HG03135 (cell line): ENCODE measurements at regions not wholly inside any gene's neighbourhood (a gene's known extent, or its start where the extent isn't known, plus 50 kb on each side); places are given as distances from the start of the nearest gene placed in this dataset.
A peak's percentile ranks its signal among the peaks of the same experiment; 100 is the strongest.

Experiments used
- ATAC-seq: cut with Tn5 transposase; IDR thresholded peaks from one replicate; pipeline ENCODE4 v1.9.1; 2021; ENCODE audit warnings: mild to moderate bottlenecking, moderate library complexity; ENCODE audit not compliant: unreplicated experiment

DNA sequence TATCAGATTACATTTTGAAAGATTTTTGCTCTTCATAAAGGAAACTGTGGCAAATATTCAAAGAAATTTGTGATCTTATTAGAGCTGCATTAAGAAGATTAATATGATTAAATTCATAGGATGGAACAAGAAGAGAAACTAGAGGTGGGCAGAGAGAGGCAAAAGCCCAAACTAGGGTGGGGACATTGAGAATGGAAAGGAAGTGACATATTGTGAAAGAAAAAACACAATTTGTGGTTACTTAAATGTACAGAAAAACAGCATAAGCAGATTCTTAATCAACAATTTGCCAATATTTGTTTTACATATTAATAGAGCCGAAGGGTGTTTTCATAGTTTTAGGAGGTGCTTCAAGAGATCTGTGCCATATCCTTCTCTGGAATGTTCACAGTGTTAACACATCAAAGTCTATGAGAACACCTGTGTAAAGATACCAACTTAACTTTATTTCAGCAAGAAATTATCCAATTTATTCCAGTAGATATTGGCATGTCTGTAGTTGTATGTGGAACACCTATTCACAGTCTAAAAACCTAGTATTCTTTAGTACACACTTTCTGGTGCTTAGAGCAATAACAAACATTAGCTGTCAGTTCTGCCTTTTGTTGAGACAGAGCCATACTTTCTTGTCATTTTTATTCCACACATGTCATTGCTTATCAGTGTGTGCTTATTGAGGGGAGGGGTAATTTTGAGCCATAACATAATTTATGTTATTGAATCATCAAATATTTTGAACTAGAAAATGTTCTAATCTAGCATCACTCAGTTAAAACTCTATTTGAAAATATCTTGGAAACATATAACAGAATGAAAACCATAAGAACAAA lies 401.5 kb downstream of the PTPRC start:
- ATAC-seq, result no peak

DNA sequence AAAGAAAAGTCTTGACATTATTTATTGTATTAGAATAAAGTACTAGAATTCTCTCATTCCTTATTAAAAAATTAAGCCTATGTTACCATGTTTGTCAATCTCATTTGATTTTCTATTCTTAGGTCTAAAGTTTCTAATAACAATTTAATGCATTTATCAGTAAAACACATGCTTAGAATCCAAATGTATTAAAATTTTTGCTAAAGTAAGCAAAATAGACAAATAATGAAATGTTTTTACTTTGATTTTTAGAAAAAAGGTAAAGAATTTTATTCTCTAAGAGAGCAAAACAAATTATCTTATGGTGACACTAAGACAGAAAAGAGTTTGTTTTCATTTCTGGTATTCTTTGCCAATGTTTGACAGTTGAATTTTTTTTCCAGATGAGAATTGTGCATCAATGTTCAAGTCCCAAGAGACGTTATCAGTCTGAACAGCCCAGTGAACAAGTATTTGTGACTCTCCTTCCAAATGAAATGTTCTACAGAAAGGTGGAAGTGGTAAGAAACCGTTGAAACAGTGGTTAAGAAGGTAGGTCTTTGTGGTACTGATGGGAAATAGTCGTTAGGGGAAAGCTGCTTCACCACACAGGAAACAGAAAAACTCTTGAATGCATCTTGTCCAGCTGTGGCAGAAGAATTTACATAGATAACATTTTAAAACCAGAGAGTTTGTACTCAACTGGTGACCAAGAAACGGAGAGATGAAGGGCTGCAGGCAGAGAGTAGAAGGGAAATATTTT lies 402.5 kb downstream of the PTPRC start:
- ATAC-seq, result peak; percentile 99

DNA sequence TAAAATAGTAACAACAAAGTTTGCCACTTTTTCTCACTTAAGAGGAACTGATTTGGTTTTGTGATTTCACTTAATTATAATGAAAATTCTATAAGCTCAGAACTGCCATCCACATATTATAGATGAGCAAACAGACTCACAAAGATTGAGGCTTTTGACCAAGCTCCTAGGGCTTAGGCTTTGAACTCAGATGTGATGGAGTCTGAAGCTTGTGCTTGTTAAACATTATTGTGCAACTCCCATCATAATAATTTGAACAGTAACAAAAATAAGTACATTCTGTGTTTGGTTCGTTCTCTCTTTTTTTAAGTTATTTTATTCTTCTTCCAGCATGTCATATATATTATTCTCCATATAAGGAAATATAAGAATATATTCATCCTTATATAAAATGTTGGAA lies 403.4 kb downstream of the PTPRC start:
- ATAC-seq, result no peak

DNA sequence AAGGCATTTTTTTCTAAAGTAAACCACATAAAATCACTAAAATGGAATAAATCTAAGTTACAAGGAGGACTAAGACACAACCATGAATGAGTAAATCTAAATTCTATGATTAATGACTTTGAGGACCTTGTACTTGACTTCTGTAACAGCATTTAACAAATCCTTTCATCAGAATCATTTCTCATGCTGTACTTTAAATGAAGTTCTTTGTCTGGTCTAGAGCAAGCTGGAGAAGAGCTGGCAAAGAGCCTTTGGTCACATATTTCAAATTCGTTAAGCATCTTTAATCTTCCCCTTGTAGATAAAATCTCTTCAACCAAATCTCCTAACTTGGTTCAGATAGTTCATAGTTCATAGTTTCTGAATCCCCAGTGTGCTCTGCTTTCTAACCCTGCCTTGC lies 405.4 kb downstream of the PTPRC start:
- no peak for ATAC-seq

DNA sequence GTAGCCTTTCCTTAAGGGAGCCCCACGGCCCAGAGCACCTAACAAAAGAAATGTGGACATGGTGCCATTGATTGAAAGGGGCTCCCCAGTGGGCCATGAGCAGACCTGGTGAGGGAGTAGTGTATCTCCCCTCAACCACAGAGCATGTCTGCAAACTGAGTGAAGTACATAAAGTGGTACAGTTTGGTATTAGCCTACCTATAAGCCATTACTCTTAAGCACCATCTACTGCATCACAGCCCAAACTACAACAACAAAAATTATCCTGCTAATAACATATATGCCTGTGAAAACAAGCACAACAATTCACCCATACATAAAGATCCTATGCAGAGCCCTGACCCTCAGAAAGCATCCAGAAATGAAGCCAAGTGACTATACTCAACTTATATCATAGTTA lies 407.8 kb downstream of the PTPRC start:
- ATAC-seq, result no peak

DNA sequence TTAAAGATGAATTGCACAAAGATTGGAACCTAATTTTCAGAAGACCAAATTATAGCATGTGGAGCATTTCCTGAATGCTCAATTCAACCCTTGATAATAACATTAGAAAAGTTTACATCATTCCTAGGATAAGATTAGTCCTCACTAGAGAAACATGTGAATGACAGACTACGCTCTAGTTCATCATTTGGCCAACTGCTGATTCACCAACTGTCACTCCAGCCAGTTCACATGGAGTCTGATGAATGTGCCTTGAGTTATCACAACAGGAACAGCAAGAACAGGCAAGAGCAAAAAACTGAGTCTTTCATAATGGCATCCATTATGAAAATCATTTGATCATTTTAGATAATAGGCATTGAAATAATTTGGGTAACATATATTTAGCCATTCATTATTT lies 415.9 kb downstream of the PTPRC start:
- ATAC-seq, result no peak

DNA sequence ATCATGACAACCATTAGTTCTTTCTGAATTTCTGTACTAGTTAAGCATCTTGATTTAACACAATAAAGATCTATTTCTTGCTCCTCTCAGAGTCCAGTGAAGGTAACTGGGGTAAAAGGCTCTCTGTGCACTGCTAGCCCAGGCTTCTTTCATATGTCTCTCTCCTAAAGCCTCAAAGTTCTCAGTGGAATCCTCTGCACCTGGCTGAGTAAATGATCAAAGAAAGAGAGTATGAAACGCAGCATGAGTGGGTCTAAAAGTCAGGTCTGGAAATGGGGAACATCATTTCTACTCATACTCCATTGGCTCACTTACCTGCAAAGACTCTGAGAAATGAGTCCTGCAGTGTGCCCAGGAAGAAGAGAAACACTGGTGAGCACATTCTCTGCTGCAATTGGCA lies 418.5 kb downstream of the PTPRC start:
- no peak for ATAC-seq

DNA sequence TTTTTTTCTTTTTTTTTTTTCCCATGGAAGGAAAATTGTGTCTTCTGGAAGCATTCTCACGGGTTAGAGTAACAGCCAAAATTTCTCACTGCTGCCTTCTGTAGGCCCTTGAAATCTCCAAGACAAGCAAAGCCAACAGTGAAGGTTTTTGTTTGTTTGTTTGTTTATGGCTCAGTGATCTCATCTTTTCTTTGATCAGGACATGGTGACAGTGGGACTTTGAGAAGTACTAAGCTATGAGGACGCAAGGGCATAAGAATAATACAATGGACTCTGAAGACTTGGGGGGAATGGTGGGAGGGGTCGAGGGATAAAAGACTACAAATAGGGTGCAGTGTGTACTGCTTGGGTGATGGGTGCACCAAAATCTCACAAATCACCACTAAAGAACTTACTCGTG lies 419.4 kb downstream of the PTPRC start:
- ATAC-seq, result no peak

DNA sequence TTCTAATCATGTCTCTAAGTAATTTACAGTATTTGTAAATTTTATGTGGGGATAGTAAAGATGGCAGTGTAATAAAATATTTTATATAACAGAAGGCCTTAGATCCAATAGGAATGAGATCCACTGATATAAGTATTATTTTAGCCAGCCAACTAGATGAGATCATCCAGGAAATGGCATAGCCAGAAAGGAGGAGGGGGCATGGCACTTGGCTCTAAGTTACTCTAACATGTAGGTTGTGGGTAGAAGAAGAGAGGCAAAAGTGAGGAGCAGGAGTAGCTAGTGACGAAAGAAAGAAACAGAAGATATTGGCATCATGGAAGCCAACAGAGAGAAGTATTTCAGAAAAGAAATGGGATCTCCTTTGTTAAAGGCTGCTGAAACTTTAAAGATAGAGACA lies 426.1 kb downstream of the PTPRC start:
- no peak for ATAC-seq

DNA sequence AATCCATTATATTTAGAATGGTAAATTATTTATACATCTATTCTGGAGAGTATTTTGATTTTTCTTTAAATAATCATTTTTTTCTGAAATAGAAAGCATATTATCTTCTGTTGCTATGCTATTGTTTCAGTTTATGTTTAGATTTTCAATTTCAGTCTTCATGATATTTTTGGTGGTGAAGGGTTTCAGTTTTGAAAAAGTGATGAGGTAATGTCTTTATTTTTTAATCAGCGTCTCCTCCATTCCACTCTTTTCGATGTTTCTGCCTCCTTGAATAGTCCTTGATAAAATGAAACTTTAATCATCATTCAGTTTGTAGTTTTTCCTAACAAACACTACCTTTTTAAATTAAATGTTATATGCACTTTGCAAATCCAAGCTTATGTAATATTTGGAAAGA lies 428.6 kb downstream of the PTPRC start:
- peak; percentile 74 for ATAC-seq

DNA sequence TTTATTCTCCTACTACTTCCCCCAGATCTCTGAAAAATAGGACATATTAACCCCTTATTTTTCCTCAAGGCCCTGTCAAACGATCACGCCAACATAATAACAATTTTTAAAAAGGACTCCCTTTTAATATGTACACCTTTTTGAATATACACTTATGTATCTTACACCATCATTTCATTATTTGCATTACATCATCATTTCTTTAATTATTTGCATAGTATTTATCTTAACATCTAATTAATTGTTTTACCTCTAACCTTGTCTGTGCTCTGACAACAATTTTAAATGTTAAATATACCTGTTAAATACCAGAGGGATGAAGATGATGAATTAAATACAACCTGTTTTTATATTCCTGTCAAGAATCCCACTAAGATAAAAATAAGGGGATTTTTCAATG lies 432.2 kb downstream of the PTPRC start:
- ATAC-seq, result no peak

DNA sequence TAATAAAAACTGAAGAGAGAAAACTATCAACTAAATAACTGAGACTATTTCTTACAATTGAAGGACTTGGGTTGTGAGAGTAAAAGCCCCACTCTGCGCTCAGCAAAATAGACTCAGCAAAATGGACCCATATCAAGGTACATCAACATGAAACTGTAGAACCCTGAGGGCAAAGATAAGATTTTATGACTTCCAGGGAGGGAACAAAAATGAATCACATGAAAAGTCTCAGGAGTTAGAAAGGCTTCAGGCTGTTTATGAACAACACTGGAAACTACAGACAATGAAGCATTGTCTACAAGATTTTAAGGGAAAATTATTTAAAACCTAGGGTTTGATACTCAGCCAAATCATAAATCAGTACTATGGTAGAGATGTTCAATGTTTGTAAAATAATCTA lies 434.3 kb downstream of the PTPRC start:
- ATAC-seq, result no peak

DNA sequence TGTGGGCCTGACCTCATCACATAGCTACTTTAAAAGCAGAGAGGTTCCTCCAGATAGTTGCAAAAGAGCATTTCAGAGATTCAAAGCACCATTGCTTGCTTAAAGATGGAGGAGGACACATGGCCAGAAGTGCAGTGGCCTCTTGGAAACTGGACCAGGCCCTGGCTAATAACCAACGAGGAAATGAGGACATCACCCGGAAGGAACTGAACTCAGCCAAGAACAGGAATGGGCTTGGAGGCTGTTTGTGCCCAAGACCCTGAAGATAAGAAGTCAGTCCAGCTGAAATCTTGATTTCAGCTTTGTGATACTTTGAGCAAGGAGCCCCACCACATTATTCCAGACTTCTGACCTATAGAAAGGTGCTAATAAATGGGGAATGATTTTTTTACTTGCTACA lies 437.0 kb downstream of the PTPRC start:
- no peak for ATAC-seq

DNA sequence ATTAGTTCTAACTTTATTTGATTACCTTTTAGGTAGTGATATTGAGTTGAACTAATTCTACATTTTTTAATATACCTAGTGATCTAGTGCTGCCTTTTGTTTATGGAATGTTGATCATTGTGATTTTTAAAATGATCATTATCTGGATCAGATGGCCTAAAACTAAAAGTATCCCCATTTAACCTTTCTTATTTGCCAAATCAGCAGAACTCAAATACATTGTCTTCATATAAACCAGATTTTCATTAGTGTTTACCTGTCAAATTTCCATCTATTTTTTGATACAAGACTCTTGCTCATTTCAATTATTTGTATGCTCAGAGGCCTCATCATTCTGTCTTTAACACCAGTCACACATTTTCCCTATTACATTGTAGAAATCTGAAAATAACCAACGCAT lies 441.2 kb downstream of the PTPRC start:
- ATAC-seq, result no peak

DNA sequence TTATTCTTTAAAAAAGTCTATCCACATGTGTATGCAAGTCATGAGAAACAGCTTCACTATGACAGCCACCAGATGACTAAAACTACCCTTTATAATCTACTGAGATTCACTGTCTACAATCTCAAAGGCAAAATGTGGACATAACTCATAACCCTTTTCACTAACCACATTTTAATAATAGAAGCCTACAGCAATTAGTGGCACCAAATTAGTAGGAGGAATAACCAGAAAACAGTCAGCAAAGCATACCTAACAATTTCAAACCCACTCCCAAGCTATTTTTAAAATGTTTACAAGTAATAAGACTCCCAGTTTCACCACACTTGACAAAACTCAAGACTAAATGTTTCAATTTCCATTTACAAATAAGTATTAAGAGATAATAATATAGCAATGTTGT lies 442.9 kb downstream of the PTPRC start:
- ATAC-seq, result no peak

DNA sequence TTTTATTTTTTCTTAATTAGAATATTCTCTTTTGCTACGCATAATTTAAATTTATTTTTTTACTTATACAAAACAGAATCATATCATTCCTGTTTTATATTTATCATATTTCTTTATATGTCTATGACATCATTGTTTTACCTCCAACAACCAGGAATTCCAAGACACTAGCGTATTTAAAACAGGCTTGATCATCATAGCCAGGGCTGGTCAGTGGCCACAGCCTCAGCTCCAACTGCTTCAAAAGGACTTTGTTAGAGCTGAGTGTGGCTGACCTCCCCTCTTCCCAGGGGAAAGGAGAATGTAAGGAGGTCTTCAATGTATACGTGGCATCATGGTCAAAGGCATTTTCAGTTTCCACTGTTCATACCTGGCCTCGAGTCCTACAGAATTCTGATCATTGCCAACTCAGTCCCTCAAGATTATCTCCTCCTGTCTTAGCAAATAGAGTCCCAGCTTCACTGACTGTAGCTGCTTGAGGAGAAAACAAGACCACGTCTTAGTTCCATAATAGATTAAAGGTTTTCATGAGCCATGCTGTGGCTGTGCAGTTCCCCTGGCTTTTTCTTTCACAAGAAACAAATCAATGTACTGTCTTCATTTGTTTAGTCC lies 444.0 kb downstream of the PTPRC start:
- ATAC-seq, result no peak

DNA sequence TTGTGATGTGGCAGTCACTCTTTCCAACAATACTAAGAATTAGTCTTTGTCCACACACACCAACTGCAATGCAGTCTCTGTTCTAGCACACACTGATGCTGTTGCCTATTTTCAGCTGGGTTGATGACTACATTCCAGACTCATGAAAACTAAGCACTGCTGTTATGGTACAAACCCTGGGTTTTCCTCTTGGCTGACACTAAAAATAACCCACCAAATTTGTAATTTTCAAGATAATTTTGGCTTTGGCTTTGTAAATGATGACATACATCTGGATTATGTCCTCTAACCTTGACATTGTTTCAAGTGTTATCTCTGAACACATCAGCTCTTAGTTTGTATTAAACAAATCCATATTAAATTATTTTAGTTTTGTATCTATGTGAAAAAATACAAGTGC lies 444.8 kb downstream of the PTPRC start:
- no peak for ATAC-seq

DNA sequence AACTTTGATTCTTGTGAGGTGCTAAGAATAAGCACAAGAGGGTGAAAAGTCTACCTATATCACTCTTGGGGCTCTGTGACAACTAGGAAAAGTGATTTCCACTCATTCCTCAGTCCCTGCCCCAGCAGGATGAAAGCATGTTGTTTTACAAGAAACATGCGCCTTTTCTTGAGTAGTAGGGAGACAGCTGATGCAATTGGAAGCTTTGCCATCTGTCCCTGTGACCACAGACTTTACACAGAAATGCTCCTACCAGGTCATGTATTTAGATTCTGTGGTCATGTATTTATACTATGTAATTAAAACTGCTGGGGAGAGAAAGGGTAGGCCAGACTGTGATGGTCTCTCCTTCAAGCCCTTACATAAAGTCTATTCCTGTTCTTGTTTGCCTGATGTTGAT lies 445.5 kb downstream of the PTPRC start:
- ATAC-seq, result no peak

DNA sequence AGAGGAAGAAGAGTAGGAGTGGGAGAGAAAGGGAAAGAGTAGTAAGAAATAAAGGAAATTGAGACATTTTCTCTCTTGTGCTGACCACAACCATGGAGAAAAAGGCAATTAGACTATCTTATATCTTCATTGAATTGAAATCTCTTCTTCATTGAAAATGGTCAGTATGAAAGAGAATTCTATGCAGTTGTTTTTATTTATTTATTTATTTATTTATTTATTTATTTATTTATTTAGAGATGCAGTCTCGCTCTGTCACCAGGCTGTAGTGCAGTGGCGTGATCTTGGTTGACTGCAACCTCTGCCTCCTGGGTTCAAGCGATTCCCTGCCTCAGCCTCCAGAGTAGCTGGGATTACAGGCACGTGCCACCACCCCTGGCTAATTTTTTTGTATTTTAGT lies 447.1 kb downstream of the PTPRC start:
- ATAC-seq, result no peak

DNA sequence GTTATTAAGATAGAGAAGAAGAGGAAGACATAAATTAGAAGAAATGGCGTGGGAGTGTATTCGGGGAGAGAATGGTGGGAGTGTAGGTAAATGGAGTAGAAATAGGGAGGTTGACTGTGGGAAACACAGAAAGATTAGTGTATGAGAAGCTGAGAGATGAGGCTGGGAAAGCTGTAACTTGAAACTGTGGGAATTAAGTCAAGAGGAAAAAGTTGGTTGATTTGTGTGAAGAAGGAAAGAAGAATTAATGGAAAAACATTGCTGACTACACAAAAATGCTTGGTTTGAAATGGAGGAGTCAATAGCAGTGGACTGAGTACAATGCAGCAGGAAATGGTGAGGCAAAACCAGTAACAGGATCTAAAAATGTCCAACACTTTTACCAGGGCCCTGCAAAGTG lies 448.3 kb downstream of the PTPRC start:
- no peak for ATAC-seq

DNA sequence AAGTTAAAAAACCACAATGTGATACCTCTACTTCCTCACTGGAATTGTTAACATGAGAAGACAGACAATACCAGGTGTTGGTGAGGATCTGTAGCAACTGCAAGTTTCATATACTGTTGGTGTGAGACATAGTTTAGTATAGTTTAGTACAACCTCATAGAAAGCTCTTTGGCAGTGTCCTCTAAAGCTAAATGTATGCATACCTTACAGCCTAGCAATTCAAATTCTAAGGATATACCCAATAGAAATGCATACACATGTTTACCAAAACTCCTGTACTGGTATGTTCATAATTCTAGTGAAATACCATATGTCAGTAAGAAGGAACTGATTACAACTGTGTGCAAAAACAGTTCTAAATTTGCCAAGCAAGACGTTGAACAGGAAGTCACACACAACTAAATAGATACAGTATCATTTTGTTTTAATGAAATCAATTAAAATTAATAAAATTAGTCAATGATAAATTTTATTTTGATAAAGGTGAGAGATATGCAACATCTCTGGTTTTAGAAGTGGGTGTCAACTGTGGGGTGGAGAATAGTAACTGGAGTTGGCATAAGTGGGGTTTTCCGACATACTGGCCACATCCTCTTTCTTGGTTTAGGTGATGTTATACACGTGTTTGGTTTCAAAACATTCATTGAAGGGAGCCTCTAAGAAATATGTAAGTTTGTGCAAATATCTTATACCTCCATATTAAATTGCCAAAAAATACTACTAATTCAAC lies 450.7 kb downstream of the PTPRC start:
- peak; percentile 91 for ATAC-seq
